LNCAP (cell line): ENCODE measurements at regions not wholly inside any gene's neighbourhood (a gene's known extent, or its start where the extent isn't known, plus 50 kb on each side); places are given as distances from the start of the nearest gene placed in this dataset.

Experiments used
- TF ChIP-seq, protein P1 (sequence below): fragments of 450-650 bp; IDR thresholded peaks from 2 replicates; pipeline ENCODE4 v1.5.1; 2017; ENCODE audit warnings: mild to moderate bottlenecking

DNA sequence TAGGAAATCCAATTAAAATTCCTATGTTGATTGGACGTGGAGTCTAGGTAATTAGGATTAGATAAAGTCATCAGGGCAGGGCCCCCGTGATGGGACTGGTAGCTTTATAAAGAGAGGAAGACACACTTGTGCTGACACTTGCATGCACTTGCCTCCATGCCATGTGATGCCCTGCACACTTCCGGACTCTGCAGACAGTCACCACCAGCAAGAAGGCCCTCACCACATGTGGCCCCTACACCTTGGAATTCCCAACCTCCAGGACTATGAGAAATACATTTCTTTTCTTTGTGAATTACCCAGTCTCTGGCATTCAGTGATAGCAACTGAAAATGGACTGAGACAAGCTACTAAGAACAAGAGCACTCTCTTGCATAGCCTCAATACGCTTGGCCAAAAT lies 90.6 kb downstream of the CRYGS start:
- TF ChIP-seq, protein P1, sequence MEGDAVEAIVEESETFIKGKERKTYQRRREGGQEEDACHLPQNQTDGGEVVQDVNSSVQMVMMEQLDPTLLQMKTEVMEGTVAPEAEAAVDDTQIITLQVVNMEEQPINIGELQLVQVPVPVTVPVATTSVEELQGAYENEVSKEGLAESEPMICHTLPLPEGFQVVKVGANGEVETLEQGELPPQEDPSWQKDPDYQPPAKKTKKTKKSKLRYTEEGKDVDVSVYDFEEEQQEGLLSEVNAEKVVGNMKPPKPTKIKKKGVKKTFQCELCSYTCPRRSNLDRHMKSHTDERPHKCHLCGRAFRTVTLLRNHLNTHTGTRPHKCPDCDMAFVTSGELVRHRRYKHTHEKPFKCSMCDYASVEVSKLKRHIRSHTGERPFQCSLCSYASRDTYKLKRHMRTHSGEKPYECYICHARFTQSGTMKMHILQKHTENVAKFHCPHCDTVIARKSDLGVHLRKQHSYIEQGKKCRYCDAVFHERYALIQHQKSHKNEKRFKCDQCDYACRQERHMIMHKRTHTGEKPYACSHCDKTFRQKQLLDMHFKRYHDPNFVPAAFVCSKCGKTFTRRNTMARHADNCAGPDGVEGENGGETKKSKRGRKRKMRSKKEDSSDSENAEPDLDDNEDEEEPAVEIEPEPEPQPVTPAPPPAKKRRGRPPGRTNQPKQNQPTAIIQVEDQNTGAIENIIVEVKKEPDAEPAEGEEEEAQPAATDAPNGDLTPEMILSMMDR, result no peak

DNA sequence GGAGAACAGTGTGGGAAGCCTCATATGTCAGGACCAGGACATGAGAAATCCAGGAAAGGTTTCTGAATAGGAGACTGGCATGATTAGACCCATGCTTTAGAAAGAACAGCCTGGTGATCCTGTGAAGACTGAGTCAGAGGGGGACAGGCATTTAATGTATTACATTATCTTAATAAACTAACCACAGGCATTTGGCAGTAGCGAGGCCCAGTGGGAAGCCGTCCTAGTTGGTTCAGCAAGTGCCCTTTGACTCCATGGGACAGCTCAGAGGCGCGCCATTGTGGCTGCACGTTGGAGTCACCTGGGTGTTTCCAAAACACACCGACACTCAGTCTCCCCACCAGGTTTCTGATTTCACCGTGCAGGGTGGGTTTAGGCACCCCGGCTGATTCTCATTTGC lies 90.5 kb upstream of the DGKG start:
- TF ChIP-seq, protein P1, result no peak

- TF ChIP-seq, protein P1, result no peak
Measured at GRCh38 chr3:186451371-186451770, 89.3 kb upstream of the DGKG start.

- TF ChIP-seq, protein P1, result no peak
Measured at GRCh38 chr3:186444974-186445373, 82.9 kb upstream of the DGKG start.

DNA sequence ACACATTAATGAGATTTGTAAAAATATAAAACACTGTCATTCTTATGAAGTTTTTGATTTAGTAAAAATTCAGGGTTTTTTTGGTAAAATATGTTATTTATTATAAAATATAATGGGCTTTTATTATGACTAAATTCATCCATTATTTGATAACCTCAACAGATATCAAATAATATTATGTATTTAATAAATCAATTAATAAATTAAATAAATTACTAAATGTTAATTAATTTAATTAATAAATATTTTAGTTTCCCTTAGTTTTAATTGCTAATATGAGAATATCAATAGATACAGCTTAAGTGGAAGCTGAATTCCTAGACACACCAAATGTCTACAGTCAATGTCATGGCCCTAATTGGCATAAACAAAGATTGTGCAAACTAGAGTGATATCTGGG lies 82.3 kb upstream of the DGKG start:
- TF ChIP-seq, protein P1, result no peak

DNA sequence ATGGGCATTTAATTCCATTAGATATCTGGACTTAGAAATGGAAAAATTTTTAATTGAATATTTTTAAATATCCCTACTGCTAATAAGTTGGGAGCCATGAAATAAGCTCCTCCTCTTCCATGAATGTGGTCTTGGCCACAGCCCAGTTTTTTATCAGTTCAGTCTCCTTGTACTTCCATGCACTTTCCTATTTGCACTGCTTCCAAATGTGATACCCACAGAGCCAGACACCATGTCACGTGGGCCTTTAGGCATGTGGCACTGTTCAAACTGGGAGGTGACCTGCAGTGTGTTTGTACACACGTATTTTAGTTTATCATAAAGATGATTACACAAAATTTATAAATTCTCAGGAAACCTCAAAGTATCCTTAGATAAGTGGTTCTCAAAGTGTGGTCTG lies 80.1 kb upstream of the DGKG start:
- TF ChIP-seq, protein P1, result no peak

- TF ChIP-seq, protein P1, result no peak
Measured at GRCh38 chr3:186440891-186441290, 78.9 kb upstream of the DGKG start.

GRCh38 chr3:186439725-186440124 lies 77.7 kb upstream of the DGKG start:
- TF ChIP-seq, protein P1, result no peak
